ENCODE measurements at regions not wholly inside any gene's neighbourhood (a gene's known extent, or its start where the extent isn't known, plus 50 kb on each side); places are given as distances from the start of the nearest gene placed in this dataset.

DNA sequence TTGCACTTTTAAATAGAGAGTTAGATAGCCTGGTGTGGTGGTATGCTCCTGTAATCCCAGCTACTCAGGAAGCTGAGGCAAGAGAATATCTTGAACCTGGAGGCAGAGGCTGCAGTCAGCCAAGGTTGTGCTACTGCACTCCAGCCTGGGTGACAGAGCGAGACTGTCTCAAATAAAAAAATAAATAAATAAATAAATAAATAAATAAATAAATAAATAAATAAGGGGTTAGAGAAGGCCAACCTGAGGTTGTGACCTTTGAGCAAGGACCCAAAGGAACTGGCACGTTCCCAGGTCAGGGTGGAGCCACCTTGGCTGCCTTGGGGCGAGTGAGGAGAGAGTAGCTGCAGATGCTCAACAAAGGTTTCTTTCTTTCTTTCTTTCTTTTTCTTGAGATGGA lies 65.3 kb upstream of the TENM4 start:
- no peak overlapping the region for H3K4ac ChIP-seq (replicated peaks; ENCODE audit: insufficient read length, low read depth, low read length)
- ChIA-PET POLR2A (ENCODE audit: partially characterized antibody) (interaction anchor here (0.6 kb wide), 1 partner anchor 12 kb away, joined by 3 read pairs; no protein-coding TSS in a partner anchor), CTCF (ENCODE audit: partially characterized antibody) (interaction anchor here (1.2 to 2.2 kb wide), 2 partner anchors 13 to 177 kb away, joined by 3 to 11 read pairs; no protein-coding TSS in a partner anchor)
- no peak for FAIRE-seq
- no peak overlapping the region for H2AFZ ChIP-seq (ENCODE audit: low read length)
- no peaks in the 10 kb centered on the region for H3K9me3 ChIP-seq (ENCODE audit: insufficient read depth in 2 of 2, low read depth in 1 of 2, low read length in 1 of 2)
- H3K18ac ChIP-seq (ENCODE audit: extremely low read depth, low read length), result no peak overlapping the region; the same call in 1 of the 2 replicates
- H3K4me2 ChIP-seq (ENCODE audit: insufficient read depth in 1 of 2, low read depth in 2 of 2, low read length in 2 of 2), result no peak overlapping the region
- peaks cover 0 to 2% (median 0%) of the 10 kb centered on the region in 4 experiments; a peak in 1 of 7 replicates for H3K27me3 ChIP-seq (replicated peaks in 1 of 4; ENCODE audit: control insufficient read depth in 3 of 4, extremely low read depth in 1 of 4, insufficient read depth in 3 of 4, low read length in 3 of 4)
- H2BK12ac ChIP-seq (ENCODE audit: low read depth, low read length), result no peak overlapping the region
- no peak overlapping the region for H3K56ac ChIP-seq (replicated peaks; ENCODE audit: insufficient read length, low read depth, low read length)
- H3K23ac ChIP-seq (ENCODE audit: insufficient read length), result no peak overlapping the region
- no peak overlapping the region for H3K9ac ChIP-seq (replicated peaks in 1 of 4; ENCODE audit: extremely low read depth in 1 of 4, low read depth in 3 of 4, low read length in 3 of 4)
- H4K20me1 ChIP-seq (replicated peaks in 1 of 2; ENCODE audit: control insufficient read depth in 1 of 2, insufficient read depth in 2 of 2, low read length in 2 of 2), result no peaks in the 10 kb centered on the region
- no peak overlapping the region for H2BK120ac ChIP-seq (replicated peaks; ENCODE audit: low read depth, low read length)
- no peak overlapping the region for H2BK5ac ChIP-seq (ENCODE audit: low read depth, low read length)
- no peak for DNase-seq (ENCODE audit: low read depth in 1 of 2, low spot score in 2 of 2)
- no peak overlapping the region for H3K27ac ChIP-seq (ENCODE audit: low read depth, low read length)
- H4K91ac ChIP-seq (replicated peaks; ENCODE audit: insufficient read length, low read length), result no peak overlapping the region
- no peak overlapping the region for H2BK20ac ChIP-seq (ENCODE audit: low read length)
- H3K23me2 ChIP-seq (ENCODE audit: low read depth, low read length), result no peaks in the 10 kb centered on the region
- H3K36me3 ChIP-seq (ENCODE audit: control insufficient read depth in 2 of 4, insufficient read depth in 4 of 4, low read length in 3 of 4), result no peaks in the 10 kb centered on the region
- 95% methylated on average over 3 of the region's 3 CpGs; no CpG with 5 or more reads in 1 of the 2 experiments for WGBS, 2 experiments (ENCODE audit: extremely low coverage in 1 of 2, insufficient coverage in 1 of 2, insufficient read length in 1 of 2, insufficient replicate concordance in 2 of 2, low coverage in 1 of 2, low lambda C conversion rate in 2 of 2, missing lambda C conversion rate in 1 of 2)
- no peak overlapping the region for H2AK5ac ChIP-seq (ENCODE audit: low read depth, low read length)
- H3K79me2 ChIP-seq (ENCODE audit: control insufficient read depth in 1 of 2, insufficient read depth in 2 of 2, low read length in 2 of 2), result no peaks in the 10 kb centered on the region
- no peak overlapping the region for H4K8ac ChIP-seq (ENCODE audit: extremely low read depth, insufficient read depth, low read length)
- H3K79me1 ChIP-seq (ENCODE audit: low read depth, low read length), result no peaks in the 10 kb centered on the region
- no peak for TF ChIP-seq JUND (IDR thresholded peaks at IDR 0.05; ENCODE audit: low read length)
- no peak for TF ChIP-seq POLR2A (IDR thresholded peaks at IDR 0.05; ENCODE audit: control extremely low read depth in 1 of 2, low read depth in 2 of 2, low read length in 2 of 2)
- TF ChIP-seq CBX5 (IDR thresholded peaks at IDR 0.05; ENCODE audit: low read depth, low read length), result no peak
- TF ChIP-seq BACH1 (IDR thresholded peaks at IDR 0.05; ENCODE audit: low read length), result no peak
- no peak for TF ChIP-seq PHF8 (conservative IDR thresholded peaks at IDR 0.05; ENCODE audit: low read depth, low read length)
- TF ChIP-seq CTBP2 (IDR thresholded peaks at IDR 0.05; ENCODE audit: borderline replicate concordance, insufficient read depth, insufficient read length, low read length), result no peak
- no peak for TF ChIP-seq POLR2AphosphoS5 (IDR thresholded peaks at IDR 0.05; ENCODE audit: low read depth, low read length)
- no peak for TF ChIP-seq POU5F1 (IDR thresholded peaks at IDR 0.05; ENCODE audit: low read depth, low read length)
- no peak for TF ChIP-seq BRCA1 (IDR thresholded peaks at IDR 0.05; ENCODE audit: low read depth, low read length)
- TF ChIP-seq RXRA (IDR thresholded peaks at IDR 0.05; ENCODE audit: insufficient read depth, low read depth, low read length), result no peak
- no peak for TF ChIP-seq CBX8 (IDR thresholded peaks at IDR 0.05; ENCODE audit: borderline replicate concordance, low read depth, low read length)
- no peak for TF ChIP-seq KDM4A (IDR thresholded peaks at IDR 0.05; ENCODE audit: low read depth, low read length, severe bottlenecking)
- TF ChIP-seq, protein P1, sequence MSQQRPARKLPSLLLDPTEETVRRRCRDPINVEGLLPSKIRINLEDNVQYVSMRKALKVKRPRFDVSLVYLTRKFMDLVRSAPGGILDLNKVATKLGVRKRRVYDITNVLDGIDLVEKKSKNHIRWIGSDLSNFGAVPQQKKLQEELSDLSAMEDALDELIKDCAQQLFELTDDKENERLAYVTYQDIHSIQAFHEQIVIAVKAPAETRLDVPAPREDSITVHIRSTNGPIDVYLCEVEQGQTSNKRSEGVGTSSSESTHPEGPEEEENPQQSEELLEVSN (IDR thresholded peaks at IDR 0.05), result no peak
- no peak for TF ChIP-seq TAF1 (IDR thresholded peaks at IDR 0.05; ENCODE audit: low read depth, low read length)
- no peak overlapping the region for H4K5ac ChIP-seq (ENCODE audit: insufficient read length, low read depth, low read length)
- H2BK15ac ChIP-seq (ENCODE audit: low read length), result no peak overlapping the region
- H3K4me1 ChIP-seq (replicated peaks in 1 of 4; ENCODE audit: control insufficient read depth in 3 of 4, insufficient read depth in 4 of 4, low read length in 3 of 4), result peaks cover 0 to 2% (median 0%) of the 10 kb centered on the region in 4 experiments; a peak in 2 of 7 replicates
- H3K4me3 ChIP-seq (ENCODE audit: extremely low read depth in 1 of 4, insufficient read depth in 2 of 4, low read depth in 3 of 4, low read length in 4 of 4), result no peak overlapping the region
- H3K14ac ChIP-seq (ENCODE audit: insufficient read length), result no peak overlapping the region

Measured in H1 (cell line).